GM21737 (cell line): ENCODE measurements at regions not wholly inside any gene's neighbourhood (a gene's known extent, or its start where the extent isn't known, plus 50 kb on each side); places are given as distances from the start of the nearest gene placed in this dataset.

Source experiments
- ATAC-seq: cut with Tn5 transposase; IDR thresholded peaks from one replicate; pipeline ENCODE4 v1.9.1; 2021; ENCODE audit warnings: mild to moderate bottlenecking, moderate library complexity; ENCODE audit not compliant: unreplicated experiment

GRCh38 chr12:127909041-127909440 is 357.9 kb upstream of the TMEM132C start:
- no peak for ATAC-seq

GRCh38 chr12:127911291-127911690 is 355.7 kb upstream of the TMEM132C start:
- no peak for ATAC-seq

- no peak for ATAC-seq
Observed at GRCh38 chr12:127912035-127912665, 354.8 kb upstream of the TMEM132C start.

DNA sequence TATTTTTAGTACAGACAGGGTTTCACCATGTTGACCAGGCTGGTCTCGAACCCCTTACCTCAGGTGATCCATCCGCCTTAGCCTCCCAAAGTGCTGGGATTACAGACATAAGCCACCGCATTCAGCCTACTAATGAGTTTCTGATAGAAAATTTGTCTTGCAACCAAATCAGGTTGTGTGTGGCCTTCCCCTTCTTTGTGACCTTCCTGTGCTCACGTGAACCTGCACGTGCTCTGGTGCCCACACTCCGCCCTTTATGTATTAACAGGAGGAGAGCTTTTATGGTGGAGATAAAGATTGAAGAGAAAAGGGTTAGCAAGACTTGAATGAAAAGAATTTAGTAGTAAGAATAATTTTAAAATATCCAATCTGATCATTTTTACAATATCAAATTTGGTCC is 343.5 kb upstream of the TMEM132C start:
- no peak for ATAC-seq

- no peak for ATAC-seq
Observed at GRCh38 chr12:127925971-127926370, 341.0 kb upstream of the TMEM132C start.

GRCh38 chr12:127928178-127928577 is 338.8 kb upstream of the TMEM132C start:
- no peak for ATAC-seq

DNA sequence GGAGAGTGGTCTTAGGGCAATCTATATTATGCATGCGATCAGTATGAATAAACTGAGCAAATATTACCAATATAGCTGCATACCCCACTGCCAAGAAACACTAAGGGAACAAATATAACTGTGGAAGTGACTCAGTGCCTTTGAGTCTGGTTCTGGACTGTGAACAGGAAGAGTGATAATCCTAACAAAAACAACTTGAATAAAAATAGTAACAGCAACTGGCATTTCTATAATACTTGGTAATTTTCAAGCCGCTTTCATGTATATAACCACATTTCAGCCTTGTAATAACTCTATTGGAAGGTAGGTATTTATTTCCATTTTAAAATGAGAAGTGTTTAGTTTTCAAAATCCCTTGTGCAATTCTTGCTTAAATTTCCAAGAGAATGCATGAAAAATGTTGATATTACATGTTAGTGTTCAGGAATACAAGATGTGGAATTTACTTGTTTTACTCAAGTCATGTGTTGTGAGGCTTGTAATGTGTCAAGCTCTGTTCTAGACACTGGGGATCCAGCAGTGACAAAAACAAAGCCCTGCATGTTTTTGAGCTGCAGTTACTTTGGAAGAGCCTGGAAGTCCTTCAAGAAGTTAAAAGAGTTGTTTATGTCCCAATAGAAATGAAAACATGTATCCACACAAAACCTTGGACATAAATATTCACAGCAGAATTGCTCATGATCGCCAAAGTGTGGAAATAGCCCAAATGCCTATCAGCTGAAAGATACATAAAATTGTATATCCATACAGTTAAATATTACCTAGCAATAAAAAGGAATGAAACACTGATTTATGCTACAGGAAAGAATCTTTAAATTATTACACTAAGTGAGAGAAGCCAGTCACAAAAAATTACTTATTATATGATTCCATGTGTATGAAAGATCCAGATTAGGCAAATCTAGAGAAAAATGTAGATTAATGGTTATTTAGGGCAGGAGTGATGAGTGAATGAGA is 338.1 kb upstream of the TMEM132C start:
- no peak for ATAC-seq

- no peak for ATAC-seq
Observed at GRCh38 chr12:127930122-127930521, 336.8 kb upstream of the TMEM132C start.

DNA sequence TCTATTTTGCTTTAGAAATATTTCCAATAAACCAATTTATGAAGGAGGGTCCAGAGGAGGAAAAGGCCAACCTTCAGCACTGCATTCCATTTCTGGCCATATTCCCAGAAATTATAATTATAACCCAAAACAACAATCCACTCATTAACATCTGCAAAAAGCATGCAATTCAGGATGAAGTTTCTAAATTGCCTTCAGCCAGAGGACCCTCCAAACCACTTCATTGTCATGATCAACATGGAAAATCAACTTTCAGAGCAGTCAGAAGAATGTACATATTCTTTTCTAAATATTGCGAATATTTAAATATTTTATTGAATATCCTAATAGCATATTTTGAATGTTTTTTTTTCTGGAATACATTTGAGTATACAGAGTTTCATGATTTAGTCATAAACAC is 332.6 kb upstream of the TMEM132C start:
- no peak for ATAC-seq

DNA sequence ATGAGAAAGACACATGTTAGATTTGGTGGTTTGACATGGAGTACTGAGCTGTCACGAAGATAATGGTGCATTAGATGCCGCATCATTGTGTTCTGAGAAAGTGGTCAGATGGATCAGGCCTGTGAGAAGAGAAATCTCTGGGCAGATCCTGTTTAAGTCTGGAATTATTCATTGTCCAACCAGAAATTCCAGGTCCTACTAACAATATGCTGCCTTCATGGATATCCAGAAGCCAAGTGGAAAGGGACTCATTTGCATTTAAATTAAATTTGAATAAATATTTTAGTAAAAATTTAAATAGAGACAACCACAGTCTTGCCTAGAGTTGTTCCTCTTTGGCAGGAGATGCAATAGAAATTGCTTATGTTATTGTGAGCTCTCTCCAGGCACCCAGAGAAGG is 330.5 kb upstream of the TMEM132C start:
- ATAC-seq, result no peak

DNA sequence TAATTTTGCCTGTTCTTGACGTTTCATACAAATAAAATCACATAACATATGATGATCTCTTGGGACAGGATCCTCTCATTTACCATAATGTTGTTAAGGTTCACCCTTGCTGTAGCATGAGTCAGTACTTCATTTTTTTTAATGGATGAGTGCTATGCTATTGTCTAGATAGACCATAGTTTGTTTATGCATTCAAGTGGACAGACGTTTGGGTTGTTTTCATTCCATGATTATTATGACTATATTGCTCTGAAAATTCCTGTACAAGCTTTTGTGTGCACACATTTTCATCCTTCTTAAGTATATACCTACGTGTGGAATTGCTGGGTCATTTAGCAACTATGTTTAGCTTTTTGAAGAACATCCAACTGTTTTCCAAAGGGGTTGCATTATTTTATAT is 325.6 kb upstream of the TMEM132C start:
- ATAC-seq, result no peak

GRCh38 chr12:127942981-127943380 is 324.0 kb upstream of the TMEM132C start:
- no peak for ATAC-seq

DNA sequence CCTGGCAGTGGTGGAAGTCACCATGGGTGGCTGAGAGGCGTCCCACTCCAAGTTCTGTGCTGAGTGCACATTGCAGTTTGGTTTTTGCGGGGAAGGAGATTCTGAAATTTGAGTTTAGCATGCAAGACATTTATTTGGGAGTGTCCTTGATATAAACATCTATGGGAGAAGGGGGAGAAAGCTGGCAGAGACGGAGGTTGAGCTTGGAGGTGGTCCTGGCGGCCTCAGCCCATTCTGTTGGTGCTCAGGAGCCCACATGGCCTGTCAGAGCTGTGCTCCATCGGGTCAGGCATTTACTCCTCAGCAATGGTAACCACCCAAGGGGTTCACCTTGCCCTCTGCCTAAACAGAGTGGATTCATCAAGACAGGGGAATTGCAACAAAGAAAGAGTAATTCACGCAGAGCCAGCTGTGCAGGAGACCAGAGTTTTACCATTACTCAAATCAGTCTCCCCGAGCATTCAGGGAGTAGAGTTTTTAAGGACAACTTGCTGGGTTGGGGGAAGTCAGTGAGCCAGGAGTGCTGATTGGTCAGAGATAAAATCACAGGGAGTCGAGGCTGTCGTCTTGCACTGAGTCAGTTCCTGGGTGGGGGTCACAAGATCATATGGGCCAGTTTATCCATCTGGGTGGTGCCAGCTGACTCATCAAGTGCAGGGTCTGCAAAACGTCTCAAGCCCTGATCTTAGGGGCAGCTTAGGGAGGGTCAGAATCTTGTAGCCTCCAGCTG is 323.3 kb upstream of the TMEM132C start:
- ATAC-seq, result no peak

- no peak for ATAC-seq
Observed at GRCh38 chr12:127944211-127944899, 322.6 kb upstream of the TMEM132C start.

DNA sequence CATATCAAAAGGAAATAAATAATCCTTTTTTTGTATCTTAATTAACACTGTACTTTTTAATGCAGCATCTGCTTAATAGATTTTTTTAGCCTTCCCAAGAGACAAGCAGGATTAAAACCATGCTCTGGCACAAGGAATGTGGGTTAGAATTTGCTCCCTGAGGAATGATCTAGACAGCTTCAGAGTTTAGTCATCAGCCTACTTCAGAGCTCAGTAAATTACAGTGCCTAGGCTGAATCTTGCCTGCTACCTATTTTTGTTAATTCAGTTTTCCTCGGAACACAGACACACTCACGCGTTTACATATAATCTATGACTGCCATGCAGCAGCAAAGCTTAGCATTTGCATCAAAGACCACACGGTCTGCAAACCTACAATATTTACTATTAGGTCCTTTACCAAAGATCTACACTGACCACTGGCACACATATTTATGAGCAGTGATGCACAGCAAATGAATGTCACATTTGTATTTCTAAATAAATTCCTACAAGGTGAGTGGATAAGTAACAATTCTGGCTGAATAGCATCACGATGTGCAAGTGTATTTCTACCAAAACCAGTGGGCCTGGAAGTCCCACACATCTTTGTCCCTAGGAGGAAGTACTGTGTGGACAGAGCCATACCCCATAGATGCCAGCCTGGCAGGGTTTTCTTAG is 309.8 kb upstream of the TMEM132C start:
- ATAC-seq, result no peak

GRCh38 chr12:127962303-127962702 is 304.7 kb upstream of the TMEM132C start:
- ATAC-seq, result no peak

- ATAC-seq, result no peak
Observed at GRCh38 chr12:127963933-127964332, 303.0 kb upstream of the TMEM132C start.

DNA sequence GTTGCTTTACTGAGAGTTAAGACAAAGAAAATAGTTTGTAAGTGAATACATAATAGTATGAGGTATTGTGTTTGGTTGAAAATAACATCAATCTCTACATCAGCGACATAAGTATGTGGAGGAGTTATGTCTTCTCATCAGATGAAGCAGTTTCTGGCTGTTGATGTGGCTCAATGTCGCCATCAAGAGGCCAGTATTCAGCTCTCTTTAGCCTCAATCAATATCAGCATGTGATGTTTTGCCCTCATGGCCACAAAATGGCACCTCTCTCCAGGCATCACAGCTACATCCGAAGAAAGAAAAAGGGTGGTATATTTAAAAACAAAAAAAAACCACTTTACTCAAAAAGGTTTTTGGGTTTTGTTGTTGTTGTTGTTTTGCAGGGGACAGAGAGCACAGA is 302.3 kb upstream of the TMEM132C start:
- ATAC-seq, result no peak

GRCh38 chr12:127966331-127966730 is 300.6 kb upstream of the TMEM132C start:
- ATAC-seq, result no peak

DNA sequence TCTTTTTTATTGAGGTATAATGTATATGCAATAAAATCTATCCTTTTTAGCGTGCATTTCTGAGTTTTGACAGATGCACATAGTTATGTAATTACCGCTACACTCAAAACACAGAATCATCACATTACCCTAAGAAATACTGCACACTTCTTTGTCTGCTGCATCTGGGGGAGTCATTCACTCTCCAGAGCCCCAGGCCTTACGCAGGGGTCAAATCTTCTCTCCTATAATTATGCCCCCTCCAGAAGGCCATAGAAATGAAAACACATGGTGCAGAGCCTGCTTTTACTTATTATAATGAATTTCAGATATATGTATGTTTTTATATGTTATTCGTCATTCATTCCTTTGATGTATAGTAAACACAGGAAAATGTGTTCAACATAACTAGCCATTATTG is 296.5 kb upstream of the TMEM132C start:
- no peak for ATAC-seq
